Chondrocyte (in vitro differentiated cells): ENCODE measurements at regions not wholly inside any gene's neighbourhood (a gene's known extent, or its start where the extent isn't known, plus 50 kb on each side); places are given as distances from the start of the nearest gene placed in this dataset.
"Not testable (repeated sequence)": the region's sequence is repeated elsewhere in the genome, so short reads cannot be mapped to it uniquely, and the experiment has no call there.

ENCODE experiments used
- DNase-seq: peaks from one replicate; pipeline ENCODE4 v3.0.0; 2021; ENCODE audit warnings: mixed read lengths, low spot score
- H3K27ac Mint-ChIP-seq: one replicate; pipeline ENCODE4 v1.8.0; 2021; ENCODE audit warnings: mild to moderate bottlenecking, moderate library complexity, mixed read lengths; ENCODE audit not compliant: unreplicated experiment
- H3K27me3 Mint-ChIP-seq: 2 replicates; pipeline ENCODE4 v1.8.0; 2021; ENCODE audit warnings: low read depth, mixed read lengths
- H3K36me3 Mint-ChIP-seq: 2 replicates; pipeline ENCODE4 v1.8.0; 2021; ENCODE audit warnings: low read depth, mixed read lengths
- H3K4me1 Mint-ChIP-seq: 2 replicates; pipeline ENCODE4 v1.8.0; 2021; ENCODE audit warnings: low read depth, mild to moderate bottlenecking, mixed read lengths
- H3K4me3 Mint-ChIP-seq: one replicate; pipeline ENCODE4 v1.8.0; 2021; ENCODE audit warnings: mild to moderate bottlenecking, moderate library complexity, mixed read lengths; ENCODE audit not compliant: unreplicated experiment
- H3K9me3 Mint-ChIP-seq: 2 replicates; pipeline ENCODE4 v1.8.0; 2021; ENCODE audit warnings: low read depth, mixed read lengths
- TF ChIP-seq, protein P1 (sequence below): fragments of 200-600 bp; sonication (generic); IDR thresholded peaks from 2 replicates; pipeline ENCODE4 v1.5.0; 2021; ENCODE audit warnings: antibody characterized with exemption, mild to moderate bottlenecking, moderate library complexity

DNA sequence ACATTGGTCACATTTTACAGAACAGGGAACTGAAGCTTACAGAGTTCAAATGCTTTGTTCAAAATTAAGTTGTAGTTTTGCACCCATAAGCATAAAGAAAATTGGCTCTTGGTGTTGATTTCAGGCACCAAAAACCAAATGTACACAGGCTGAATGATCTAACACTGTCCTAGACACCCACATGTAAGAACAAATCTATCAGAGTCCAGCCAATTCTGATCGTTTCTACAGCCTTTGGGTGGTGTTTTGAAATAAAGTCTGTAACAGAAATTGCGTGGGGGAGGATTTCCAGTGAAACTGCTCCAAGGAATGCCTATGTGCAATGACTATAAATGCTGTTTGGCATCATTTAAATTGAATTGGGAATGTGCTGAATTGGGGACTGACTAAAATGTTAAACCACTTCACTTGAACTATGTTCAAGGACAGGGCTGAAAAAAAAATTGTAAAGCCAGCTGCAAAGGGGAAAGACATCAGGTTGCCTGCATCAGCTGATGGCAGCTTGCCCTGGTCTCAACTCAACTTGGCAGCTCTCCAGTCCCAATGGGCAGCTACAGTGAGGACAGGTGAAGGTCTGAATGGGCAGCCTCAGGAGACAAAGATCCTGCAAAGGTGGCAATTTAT is 92.2 kb upstream of the TRPC7 start:
- H3K9me3 Mint-ChIP-seq = no peaks in the 10 kb centered on the region
- H3K4me1 Mint-ChIP-seq = no peaks in the 10 kb centered on the region
- H3K4me3 Mint-ChIP-seq = no peak overlapping the region
- DNase-seq = no peak
- H3K27me3 Mint-ChIP-seq = peaks cover 2% of the 10 kb centered on the region
- H3K36me3 Mint-ChIP-seq = no peaks in the 10 kb centered on the region
- TF ChIP-seq, protein P1, sequence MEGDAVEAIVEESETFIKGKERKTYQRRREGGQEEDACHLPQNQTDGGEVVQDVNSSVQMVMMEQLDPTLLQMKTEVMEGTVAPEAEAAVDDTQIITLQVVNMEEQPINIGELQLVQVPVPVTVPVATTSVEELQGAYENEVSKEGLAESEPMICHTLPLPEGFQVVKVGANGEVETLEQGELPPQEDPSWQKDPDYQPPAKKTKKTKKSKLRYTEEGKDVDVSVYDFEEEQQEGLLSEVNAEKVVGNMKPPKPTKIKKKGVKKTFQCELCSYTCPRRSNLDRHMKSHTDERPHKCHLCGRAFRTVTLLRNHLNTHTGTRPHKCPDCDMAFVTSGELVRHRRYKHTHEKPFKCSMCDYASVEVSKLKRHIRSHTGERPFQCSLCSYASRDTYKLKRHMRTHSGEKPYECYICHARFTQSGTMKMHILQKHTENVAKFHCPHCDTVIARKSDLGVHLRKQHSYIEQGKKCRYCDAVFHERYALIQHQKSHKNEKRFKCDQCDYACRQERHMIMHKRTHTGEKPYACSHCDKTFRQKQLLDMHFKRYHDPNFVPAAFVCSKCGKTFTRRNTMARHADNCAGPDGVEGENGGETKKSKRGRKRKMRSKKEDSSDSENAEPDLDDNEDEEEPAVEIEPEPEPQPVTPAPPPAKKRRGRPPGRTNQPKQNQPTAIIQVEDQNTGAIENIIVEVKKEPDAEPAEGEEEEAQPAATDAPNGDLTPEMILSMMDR = no peak
- no peak overlapping the region for H3K27ac Mint-ChIP-seq

DNA sequence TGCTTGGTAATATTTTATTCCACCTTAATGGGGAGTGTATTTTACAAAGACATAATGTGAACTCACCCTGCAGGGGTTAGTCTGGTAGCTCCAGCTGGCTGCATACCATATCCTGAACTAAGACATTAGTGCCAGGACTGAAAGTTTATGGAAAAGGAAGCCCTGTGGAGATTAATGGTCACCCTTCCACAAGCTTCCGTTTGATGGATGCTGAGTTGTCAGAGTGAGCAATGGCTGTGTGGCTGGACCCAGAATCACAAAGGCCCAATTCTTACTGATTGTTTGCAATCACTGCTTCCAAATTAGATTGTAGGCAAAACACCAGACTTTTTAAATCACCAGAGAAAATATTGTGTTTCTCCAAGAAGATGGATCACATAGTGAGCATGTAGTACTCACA is 90.1 kb upstream of the TRPC7 start:
- no peaks in the 10 kb centered on the region for H3K36me3 Mint-ChIP-seq
- H3K27ac Mint-ChIP-seq = no peak overlapping the region
- no peak overlapping the region for H3K4me3 Mint-ChIP-seq
- H3K9me3 Mint-ChIP-seq = peaks cover 5% of the 10 kb centered on the region
- H3K27me3 Mint-ChIP-seq = no peaks in the 10 kb centered on the region
- DNase-seq = no peak
- H3K4me1 Mint-ChIP-seq = no peaks in the 10 kb centered on the region
- TF ChIP-seq, protein P1 = no peak

DNA sequence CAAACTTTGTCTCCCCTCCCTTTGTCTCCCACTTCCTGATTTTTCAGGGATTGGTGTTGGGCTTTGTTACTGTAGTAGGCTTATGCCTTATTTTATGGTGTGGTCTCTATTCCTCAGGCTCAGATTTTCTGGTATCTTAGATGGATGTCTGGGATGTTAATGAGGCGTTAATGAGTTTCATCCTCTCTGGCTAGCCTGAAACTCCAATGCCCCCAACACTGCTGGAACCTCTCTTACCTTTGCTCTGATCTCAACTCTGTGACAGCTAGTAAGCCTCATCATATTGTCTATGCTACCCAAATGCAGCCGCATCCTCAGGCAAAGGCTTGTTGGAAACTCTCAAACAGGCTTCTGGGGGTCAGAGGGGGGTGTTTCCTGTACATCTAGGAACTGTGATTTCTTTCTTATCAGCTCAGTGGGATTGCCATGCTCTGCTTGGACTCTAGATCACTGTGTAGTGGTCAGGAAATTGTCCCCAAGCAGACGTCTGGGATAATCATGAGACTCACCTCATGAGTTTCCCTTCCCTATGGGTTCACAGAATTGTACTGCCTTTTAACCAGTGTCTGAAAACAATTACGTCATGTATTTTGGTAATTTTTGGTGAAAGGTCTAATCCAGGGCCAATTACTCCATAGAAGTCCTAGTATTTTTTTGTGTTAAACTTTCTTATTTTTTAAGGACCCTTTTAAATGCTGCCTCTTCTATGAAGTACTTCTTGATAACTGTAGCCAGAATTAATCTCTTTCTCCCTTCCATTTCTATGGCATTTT is 88.8 kb upstream of the TRPC7 start:
- no peak overlapping the region for H3K27ac Mint-ChIP-seq
- no peaks in the 10 kb centered on the region for H3K4me1 Mint-ChIP-seq
- H3K9me3 Mint-ChIP-seq = peaks cover 8% of the 10 kb centered on the region
- peaks cover 1% of the 10 kb centered on the region for H3K27me3 Mint-ChIP-seq
- H3K36me3 Mint-ChIP-seq = no peaks in the 10 kb centered on the region
- no peak overlapping the region for H3K4me3 Mint-ChIP-seq
- TF ChIP-seq, protein P1 = no peak
- DNase-seq = no peak

DNA sequence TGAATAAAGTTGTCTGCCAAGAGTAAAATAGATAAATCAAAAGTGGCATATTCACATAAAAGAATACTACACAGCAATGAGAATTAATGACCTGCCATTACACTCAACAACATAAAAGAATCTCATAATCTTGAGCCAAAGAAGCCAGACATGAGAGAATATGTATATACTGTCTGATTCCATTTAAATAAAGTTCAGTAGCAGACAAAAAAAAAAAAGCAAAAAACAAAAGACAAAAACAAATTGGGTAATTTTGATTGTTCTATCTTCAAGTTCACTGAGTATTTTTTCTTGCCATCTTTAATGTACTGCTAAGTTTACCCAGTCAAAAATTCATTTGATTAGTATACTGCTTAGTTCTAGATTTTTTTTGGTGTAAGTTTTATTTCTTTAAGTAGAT is 87.9 kb upstream of the TRPC7 start:
- Mint-ChIP-seq H3K4me3 (no peak overlapping the region), H3K36me3 (no peaks in the 10 kb centered on the region), H3K27ac (no peak overlapping the region), H3K27me3 (peaks cover 5% of the 10 kb centered on the region), H3K9me3 (peaks cover 9% of the 10 kb centered on the region), H3K4me1 (no peaks in the 10 kb centered on the region)
- TF ChIP-seq, protein P1 = no peak
- no peak for DNase-seq

DNA sequence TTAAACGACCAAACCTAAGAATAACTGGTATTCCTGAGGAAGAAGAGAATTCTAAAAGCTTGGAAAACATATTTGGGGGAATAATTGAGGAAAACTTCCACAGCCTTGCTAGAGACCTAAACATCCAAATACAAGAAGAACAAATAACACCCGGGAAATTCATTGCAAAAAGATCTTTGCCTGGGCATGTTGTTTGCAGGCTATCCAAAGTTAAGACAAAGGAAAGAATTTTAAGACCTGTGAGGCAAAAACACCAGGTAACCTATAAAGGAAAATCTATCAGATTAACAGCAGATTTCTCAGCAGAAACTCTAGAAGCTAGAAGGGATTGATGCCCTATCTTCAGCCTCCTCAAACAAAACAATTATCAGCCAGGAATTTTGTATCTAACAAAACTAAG is 82.2 kb upstream of the TRPC7 start:
- not testable (repeated sequence) for H3K36me3 Mint-ChIP-seq, H3K27ac Mint-ChIP-seq, H3K4me3 Mint-ChIP-seq, DNase-seq, H3K4me1 Mint-ChIP-seq
- peaks cover 16% of the 10 kb centered on the region for H3K27me3 Mint-ChIP-seq
- peaks cover 17% of the 10 kb centered on the region for H3K9me3 Mint-ChIP-seq
